CD4-positive, alpha-beta T cell (primary cell): ENCODE measurements at regions not wholly inside any gene's neighbourhood (a gene's known extent, or its start where the extent isn't known, plus 50 kb on each side); places are given as distances from the start of the nearest gene placed in this dataset.
"Not testable (repeated sequence)": the region's sequence is repeated elsewhere in the genome, so short reads cannot be mapped to it uniquely, and the experiment has no call there.

ENCODE experiments used
- ATAC-seq: fragments of 200-7000 bp; cut with Tn5 transposase; one replicate; pipeline ENCODE4 v1.10.0; 2022; ENCODE audit warnings: mild to moderate bottlenecking; ENCODE audit not compliant: poor library complexity
- CTCF ChIA-PET: fragments of 350-600 bp; sonication (Branson Sonifier 250); formaldehyde crosslinking; loops from one replicate; lab custom pipeline; 2021; ENCODE audit warnings: antibody characterized with exemption, inconsistent platforms; lab: Charles Lee
- POLR2A ChIA-PET: fragments of 350-600 bp; sonication (Branson Sonifier 250); formaldehyde crosslinking; loops from one replicate; lab custom pipeline; 2021; ENCODE audit warnings: antibody characterized with exemption, inconsistent platforms; lab: Charles Lee
- DNase-seq, 14 experiments: peaks; one replicate each; pipeline ENCODE4 v3.0.0-alpha.2; 2013 to 2020; ENCODE audit warnings: mixed read lengths in 2 of 14
- H3K27ac ChIP-seq, 2 donors: one replicate each; pipeline versions ENCODE4 v1.5.1 to v1.7.0; 2013; ENCODE audit warnings: low read length in 2 of 2, low read depth in 1 of 2, mild to moderate bottlenecking in 1 of 2
- H3K27me3 ChIP-seq, 2 experiments: 1 replicate in 1 of 2; 2 replicates in 1 of 2; pipeline versions ENCODE4 v1.6.1 to v1.7.0; 2013; ENCODE audit warnings: low read length in 2 of 2, control low read depth in 1 of 2, mild to moderate bottlenecking in 1 of 2, moderate library complexity in 1 of 2; ENCODE audit not compliant: insufficient read depth in 2 of 2, control insufficient read depth in 1 of 2
- H3K36me3 ChIP-seq: one replicate; pipeline ENCODE4 v1.6.1; 2013; ENCODE audit warnings: low read length, control low read depth; ENCODE audit not compliant: insufficient read depth
- H3K4me1 ChIP-seq: one replicate; pipeline ENCODE4 v1.6.1; 2013; ENCODE audit warnings: low read length, control low read depth; ENCODE audit not compliant: insufficient read depth
- H3K4me3 ChIP-seq: one replicate; pipeline ENCODE4 v1.5.1; 2013; ENCODE audit warnings: mild to moderate bottlenecking, low read length, moderate library complexity
- H3K9me3 ChIP-seq, 2 experiments: 1 replicate in 1 of 2; 2 replicates in 1 of 2; pipeline versions ENCODE4 v1.6.1 to v1.7.0; 2013; ENCODE audit warnings: low read length in 2 of 2, mild to moderate bottlenecking in 2 of 2, control low read depth in 1 of 2, moderate library complexity in 1 of 2; ENCODE audit not compliant: control insufficient read depth in 1 of 2, insufficient read depth in 1 of 2
- H3K27ac Mint-ChIP-seq: one replicate; pipeline ENCODE4 v1.8.0; 2020; ENCODE audit warnings: mixed read lengths
- H3K27me3 Mint-ChIP-seq: one replicate; pipeline ENCODE4 v1.8.0; 2021; ENCODE audit warnings: mixed read lengths
- H3K36me3 Mint-ChIP-seq: one replicate; pipeline ENCODE4 v1.8.0; 2021; ENCODE audit warnings: low read depth, mixed read lengths
- H3K4me1 Mint-ChIP-seq: one replicate; pipeline ENCODE4 v1.8.0; 2021; ENCODE audit warnings: low read depth, mixed read lengths
- H3K4me3 Mint-ChIP-seq: one replicate; pipeline ENCODE4 v1.8.0; 2020; ENCODE audit warnings: mild to moderate bottlenecking, mixed read lengths
- H3K9me3 Mint-ChIP-seq: one replicate; pipeline ENCODE4 v1.8.0; 2020; ENCODE audit warnings: mixed read lengths
- CTCF ChIP-seq: fragments of 200-600 bp; IDR thresholded peaks from one replicate; pipeline ENCODE4 v1.8.0; 2022; ENCODE audit warnings: antibody characterized with exemption, mild to moderate bottlenecking
- intact Hi-C, 2 experiments: fragments of 100-400 bp; cut with DNase I in 1 of 2; cut with micrococcal nuclease in 1 of 2; formaldehyde crosslinking; loops; one replicate each; pipeline versions ENCODE4 v1.15.1 to v1.9.0; 2023 to 2025; cut with DNase I, micrococcal nuclease

- TF ChIP-seq CTCF, result no peak
- no peaks in the 10 kb centered on the region for H3K27me3 ChIP-seq
- no peak for ATAC-seq
- H3K4me3 ChIP-seq, result no peak overlapping the region
- no peak overlapping the region for H3K27ac ChIP-seq
- Mint-ChIP-seq H3K27ac (no peak overlapping the region), H3K4me1 (no peaks in the 10 kb centered on the region), H3K9me3 (no peaks in the 10 kb centered on the region), H3K27me3 (no peaks in the 10 kb centered on the region), H3K4me3 (no peak overlapping the region), H3K36me3 (no peaks in the 10 kb centered on the region)
- intact Hi-C loops, result no loop called here
- CTCF ChIA-PET, result no interaction called here
- H3K9me3 ChIP-seq, result peaks cover 0 to 8% of the 10 kb centered on the region in 2 experiments
- POLR2A ChIA-PET, result no interaction called here
- DNase-seq, result no peak
- H3K4me1 ChIP-seq, result no peaks in the 10 kb centered on the region
- H3K36me3 ChIP-seq, result no peaks in the 10 kb centered on the region
These were observed 91.8 kb upstream of the POU3F4 start for GRCh38 chrX:83416273-83416672.

- Histone ChIP-seq H3K4me3 (no peak overlapping the region), H3K36me3 (no peaks in the 10 kb centered on the region), H3K27me3 (no peaks in the 10 kb centered on the region), H3K27ac (no peak overlapping the region), H3K4me1 (no peaks in the 10 kb centered on the region), H3K9me3 (peaks cover 0 to 8% of the 10 kb centered on the region in 2 experiments)
- DNase-seq (no peak), ATAC-seq (no peak)
- no peaks in the 10 kb centered on the region for H3K9me3 Mint-ChIP-seq
- intact Hi-C loops, result no loop called here
- no peaks in the 10 kb centered on the region for H3K36me3 Mint-ChIP-seq
- ChIA-PET POLR2A (no interaction called here), CTCF (no interaction called here)
- no peaks in the 10 kb centered on the region for H3K27me3 Mint-ChIP-seq
- no peaks in the 10 kb centered on the region for H3K4me1 Mint-ChIP-seq
- no peak overlapping the region for H3K4me3 Mint-ChIP-seq
- TF ChIP-seq CTCF, result no peak
- no peak overlapping the region for H3K27ac Mint-ChIP-seq
These were observed 88.9 kb upstream of the POU3F4 start for GRCh38 chrX:83419030-83419792.

- intact Hi-C loops, result no loop called here
These were observed 85.3 kb upstream of the POU3F4 start for GRCh38 chrX:83422836-83423235.

GRCh38 chrX:83442552-83442951 is 65.5 kb upstream of the POU3F4 start:
- DNase-seq, ATAC-seq, H3K36me3 Mint-ChIP-seq, H3K9me3 Mint-ChIP-seq, H3K27me3 ChIP-seq, H3K27me3 Mint-ChIP-seq, H3K4me3 Mint-ChIP-seq, H3K36me3 ChIP-seq, H3K27ac ChIP-seq, CTCF ChIA-PET, intact Hi-C loops, POLR2A ChIA-PET, H3K4me1 ChIP-seq, H3K4me1 Mint-ChIP-seq, H3K27ac Mint-ChIP-seq, H3K4me3 ChIP-seq, H3K9me3 ChIP-seq: not testable (repeated sequence)

More at GRCh38 chrX:83422836-83423235, 85.3 kb upstream of the POU3F4 start:
- Mint-ChIP-seq H3K27ac (no peak overlapping the region), H3K4me3 (no peak overlapping the region), H3K36me3 (no peaks in the 10 kb centered on the region), H3K27me3 (no peaks in the 10 kb centered on the region), H3K9me3 (no peaks in the 10 kb centered on the region), H3K4me1 (no peaks in the 10 kb centered on the region)
- H3K4me3 ChIP-seq, result no peak overlapping the region
- DNase-seq (no peak), ATAC-seq (no peak)
- H3K27me3 ChIP-seq, result no peaks in the 10 kb centered on the region
- ChIA-PET CTCF (interaction anchor here (0.6 kb wide), 1 partner anchor 163 kb away, joined by 3 read pairs; no protein-coding TSS in a partner anchor), POLR2A (no interaction called here)
- no peak overlapping the region for H3K27ac ChIP-seq
- H3K36me3 ChIP-seq, result no peaks in the 10 kb centered on the region
- no peak for TF ChIP-seq CTCF
- H3K4me1 ChIP-seq, result no peaks in the 10 kb centered on the region
- peaks cover 0 to 8% of the 10 kb centered on the region in 2 experiments for H3K9me3 ChIP-seq
